GM13976 (cell line): ENCODE measurements at regions not wholly inside any gene's neighbourhood (a gene's known extent, or its start where the extent isn't known, plus 50 kb on each side); places are given as distances from the start of the nearest gene placed in this dataset.

ENCODE experiments used
- DNase-seq: peaks from one replicate; pipeline ENCODE4 v3.0.0; 2012; ENCODE audit warnings: low spot score
- CTCF ChIP-seq: IDR thresholded peaks from 2 replicates; pipeline ENCODE4 v1.5.1; 2012; ENCODE audit warnings: borderline replicate concordance, mild to moderate bottlenecking; ENCODE audit not compliant: insufficient read depth; ENCODE audit errors: extremely low read depth, missing control alignments, control extremely low read depth
- in situ Hi-C: fragments of 300-500 bp; cut with MboI; formaldehyde crosslinking; loops from one replicate; pipeline ENCODE4 v1.12.0; 2022; ENCODE audit warnings: low sequenced_read_pairs, mixed read lengths, inconsistent platforms; ENCODE audit not compliant: unreplicated experiment

- in situ Hi-C loops = no loop called here
- TF ChIP-seq CTCF = no peak
- DNase-seq = no peak
Observed at GRCh38 chr5:166200532-166200931, 2090.9 kb upstream of the WWC1 start.

- no peak for DNase-seq
- no peak for TF ChIP-seq CTCF
- in situ Hi-C loops = no loop called here
Observed at GRCh38 chr5:166211640-166212039, 2079.8 kb upstream of the WWC1 start.

- in situ Hi-C loops = no loop called here
- DNase-seq = no peak
- TF ChIP-seq CTCF = no peak
Observed at GRCh38 chr5:166236327-166236726, 2055.1 kb upstream of the WWC1 start.

- DNase-seq = no peak
- in situ Hi-C loops = no loop called here
- TF ChIP-seq CTCF = no peak
Observed at GRCh38 chr5:166240705-166241104, 2050.7 kb upstream of the WWC1 start.

- TF ChIP-seq CTCF = no peak
- no peak for DNase-seq
- in situ Hi-C loops = no loop called here
Observed at GRCh38 chr5:166245556-166245955, 2045.9 kb upstream of the WWC1 start.

- no peak for DNase-seq
- in situ Hi-C loops = no loop called here
Observed at GRCh38 chr5:166251786-166252185, 2039.7 kb upstream of the WWC1 start.

More at GRCh38 chr5:166251786-166252185, 2039.7 kb upstream of the WWC1 start:
- TF ChIP-seq CTCF = no peak
